HEK293 (cell line): ENCODE measurements at regions not wholly inside any gene's neighbourhood (a gene's known extent, or its start where the extent isn't known, plus 50 kb on each side); places are given as distances from the start of the nearest gene placed in this dataset.

Experiments used
- CTCF ChIA-PET: fragments of 350-600 bp; formaldehyde crosslinking; extraction: SDS; loops from one replicate; lab custom pipeline; 2021; ENCODE audit warnings: antibody characterized with exemption; lab: Yijun Ruan, JAX
- POLR2A ChIA-PET: fragments of 300-600 bp; formaldehyde crosslinking; extraction: SDS; loops from one replicate; lab custom pipeline; 2020; ENCODE audit warnings: antibody characterized with exemption, inconsistent platforms; lab: Yijun Ruan, JAX
- H3K27ac ChIP-seq: fragments of 200-500 bp; sonication (Bioruptor generic); 2 replicates; pipeline ENCODE4 v1.5.1; 2014; ENCODE audit warnings: low read depth, low read length, control low read depth, inconsistent platforms; ENCODE audit errors: extremely low read depth
- H3K36me3 ChIP-seq, 2 experiments: fragments of 200-500 bp in 1 of 2; sonication (Bioruptor generic) in 1 of 2; 1 replicate in 1 of 2; 2 replicates in 1 of 2; pipeline ENCODE4 v1.5.1; 2014 to 2017; ENCODE audit warnings: inconsistent platforms in 2 of 2, low read length in 2 of 2; ENCODE audit not compliant: control insufficient read depth in 2 of 2, insufficient read depth in 1 of 2
- H3K4me1 ChIP-seq: fragments of 200-500 bp; sonication (Bioruptor generic); 2 replicates; pipeline ENCODE4 v1.5.1; 2014; ENCODE audit warnings: mild to moderate bottlenecking, low read length, inconsistent platforms; ENCODE audit not compliant: control insufficient read depth, insufficient read depth
- H3K4me3 ChIP-seq: 2 replicates; pipeline ENCODE4 v1.5.1; 2011; ENCODE audit warnings: low read depth, mild to moderate bottlenecking, control low read depth, low read length, moderate library complexity
- H3K9me3 ChIP-seq: fragments of 200-500 bp; sonication (Bioruptor generic); 2 replicates; pipeline ENCODE4 v1.5.1; 2014; ENCODE audit warnings: low read depth, low read length, inconsistent platforms; ENCODE audit not compliant: control insufficient read depth, insufficient read depth
- BCL11A ChIP-seq: fragments of 450-650 bp; formaldehyde crosslinking; IDR thresholded peaks from 2 replicates; pipeline ENCODE4 v1.5.1; 2016; ENCODE audit warnings: low read depth, missing biosample characterization, missing genetic modification characterization
- FEZF1 ChIP-seq: fragments of 450-650 bp; formaldehyde crosslinking; IDR thresholded peaks from 2 replicates; pipeline ENCODE4 v1.5.1; 2016; ENCODE audit warnings: missing biosample characterization, missing genetic modification characterization
- GFI1B ChIP-seq: fragments of 450-650 bp; formaldehyde crosslinking; IDR thresholded peaks from 2 replicates; pipeline ENCODE4 v1.5.1; 2016; ENCODE audit warnings: missing biosample characterization, missing genetic modification characterization
- GLIS1 ChIP-seq: fragments of 450-650 bp; formaldehyde crosslinking; IDR thresholded peaks from 2 replicates; pipeline ENCODE4 v1.5.1; 2016; ENCODE audit warnings: missing biosample characterization, missing genetic modification characterization
- KLF9 ChIP-seq: fragments of 450-650 bp; formaldehyde crosslinking; IDR thresholded peaks from 2 replicates; pipeline ENCODE4 v1.5.1; 2016; ENCODE audit warnings: missing biosample characterization, missing genetic modification characterization, low read depth
- PRDM2 ChIP-seq: fragments of 450-650 bp; formaldehyde crosslinking; IDR thresholded peaks from 2 replicates; pipeline ENCODE4 v1.5.1; 2016; ENCODE audit warnings: missing biosample characterization, missing genetic modification characterization, borderline replicate concordance
- REST ChIP-seq: fragments of 450-650 bp; formaldehyde crosslinking; IDR thresholded peaks from 2 replicates; pipeline ENCODE4 v1.5.1; 2016; ENCODE audit warnings: missing biosample characterization, missing genetic modification characterization
- ZBTB10 ChIP-seq: fragments of 450-650 bp; formaldehyde crosslinking; IDR thresholded peaks from 2 replicates; pipeline ENCODE4 v1.5.1; 2016; ENCODE audit warnings: missing biosample characterization, missing genetic modification characterization
- ZEB2 ChIP-seq: fragments of 450-650 bp; formaldehyde crosslinking; IDR thresholded peaks from 2 replicates; pipeline ENCODE4 v1.5.1; 2016; ENCODE audit warnings: missing biosample characterization, missing genetic modification characterization
- ZNF138 ChIP-seq: fragments of 450-650 bp; formaldehyde crosslinking; IDR thresholded peaks from 2 replicates; pipeline ENCODE4 v1.5.1; 2016; ENCODE audit warnings: missing biosample characterization, missing genetic modification characterization, borderline replicate concordance
- ZNF169 ChIP-seq: fragments of 450-650 bp; formaldehyde crosslinking; IDR thresholded peaks from 2 replicates; pipeline ENCODE4 v1.5.1; 2016; ENCODE audit warnings: missing biosample characterization, missing genetic modification characterization
- ZNF19 ChIP-seq: fragments of 450-650 bp; formaldehyde crosslinking; IDR thresholded peaks from 2 replicates; pipeline ENCODE4; 2016; ENCODE audit warnings: missing biosample characterization, missing genetic modification characterization, low read depth
- ZNF292 ChIP-seq: fragments of 450-650 bp; formaldehyde crosslinking; IDR thresholded peaks from 2 replicates; pipeline ENCODE4 v1.5.1; 2016; ENCODE audit warnings: low read depth, missing biosample characterization, missing genetic modification characterization, borderline replicate concordance
- ZNF544 ChIP-seq: fragments of 450-650 bp; formaldehyde crosslinking; IDR thresholded peaks from 2 replicates; pipeline ENCODE4 v1.5.0; 2017; ENCODE audit warnings: missing biosample characterization, missing genetic modification characterization
- ZNF677 ChIP-seq: fragments of 450-650 bp; IDR thresholded peaks from 2 replicates; pipeline ENCODE4 v1.5.0; 2018; ENCODE audit warnings: missing biosample characterization, mild to moderate bottlenecking, missing genetic modification characterization, moderate library complexity
- ZNF776 ChIP-seq: fragments of 450-650 bp; formaldehyde crosslinking; IDR thresholded peaks from 2 replicates; pipeline ENCODE4 v1.5.0; 2017; ENCODE audit warnings: missing biosample characterization, missing genetic modification characterization, borderline replicate concordance
- ZNF792 ChIP-seq: fragments of 450-650 bp; formaldehyde crosslinking; IDR thresholded peaks from 2 replicates; pipeline ENCODE4 v1.5.1; 2016; ENCODE audit warnings: missing biosample characterization, missing genetic modification characterization
- ZNF843 ChIP-seq: fragments of 450-650 bp; formaldehyde crosslinking; IDR thresholded peaks from 2 replicates; pipeline ENCODE4 v1.5.1; 2016; ENCODE audit warnings: missing biosample characterization, missing genetic modification characterization

GRCh38 chr10:57624066-57624465, 643.6 kb downstream of the IPMK start (continued):
- TF ChIP-seq ZBTB10 (tag by site-specific recombination), result no peak
- TF ChIP-seq ZNF677 (tag by site-specific recombination), result no peak
- TF ChIP-seq GLIS1 (tag by site-specific recombination), result no peak
- TF ChIP-seq GFI1B, result no peak
- TF ChIP-seq KLF9 (tag by site-specific recombination), result no peak

- Histone ChIP-seq H3K36me3 (no peaks in the 10 kb centered on the region), H3K4me1 (no peaks in the 10 kb centered on the region), H3K27ac (no peak overlapping the region), H3K4me3 (no peak overlapping the region), H3K9me3 (no peaks in the 10 kb centered on the region)
- TF ChIP-seq REST (tag by site-specific recombination), result peak; percentile 32; the same call in 1 of the 2 replicates
- TF ChIP-seq ZNF169, result no peak
- TF ChIP-seq ZNF792, result no peak
- no peak for TF ChIP-seq ZNF138 (tag by site-specific recombination)
- ChIA-PET POLR2A (no interaction called here), CTCF (no interaction called here)
These were observed 646.2 kb downstream of the IPMK start for GRCh38 chr10:57621466-57621865.

- Histone ChIP-seq H3K4me3 (no peak overlapping the region), H3K27ac (no peak overlapping the region), H3K36me3 (no peaks in the 10 kb centered on the region), H3K4me1 (no peaks in the 10 kb centered on the region), H3K9me3 (no peaks in the 10 kb centered on the region)
- ChIA-PET CTCF (no interaction called here), POLR2A (no interaction called here)
- TF ChIP-seq ZNF19 (tag by site-specific recombination), result no peak
- no peak for TF ChIP-seq ZNF843 (tag by site-specific recombination)
- no peak for TF ChIP-seq ZNF776 (tag by site-specific recombination)
- no peak for TF ChIP-seq FEZF1
- TF ChIP-seq PRDM2 (tag by site-specific recombination), result no peak
- no peak for TF ChIP-seq ZNF544 (tag by site-specific recombination)
- TF ChIP-seq ZBTB10 (tag by site-specific recombination), result no peak
- TF ChIP-seq GLIS1 (tag by site-specific recombination), result no peak
- TF ChIP-seq ZNF292 (tag by site-specific recombination), result no peak
- TF ChIP-seq ZEB2, result no peak
- no peak for TF ChIP-seq ZNF792
- no peak for TF ChIP-seq BCL11A
These were observed 661.7 kb downstream of the IPMK start for GRCh38 chr10:57605948-57606485.
